ENCODE measurements at regions not wholly inside any gene's neighbourhood (a gene's known extent, or its start where the extent isn't known, plus 50 kb on each side); places are given as distances from the start of the nearest gene placed in this dataset.
A peak's percentile ranks its signal among the peaks of the same experiment; 100 is the strongest.

DNA sequence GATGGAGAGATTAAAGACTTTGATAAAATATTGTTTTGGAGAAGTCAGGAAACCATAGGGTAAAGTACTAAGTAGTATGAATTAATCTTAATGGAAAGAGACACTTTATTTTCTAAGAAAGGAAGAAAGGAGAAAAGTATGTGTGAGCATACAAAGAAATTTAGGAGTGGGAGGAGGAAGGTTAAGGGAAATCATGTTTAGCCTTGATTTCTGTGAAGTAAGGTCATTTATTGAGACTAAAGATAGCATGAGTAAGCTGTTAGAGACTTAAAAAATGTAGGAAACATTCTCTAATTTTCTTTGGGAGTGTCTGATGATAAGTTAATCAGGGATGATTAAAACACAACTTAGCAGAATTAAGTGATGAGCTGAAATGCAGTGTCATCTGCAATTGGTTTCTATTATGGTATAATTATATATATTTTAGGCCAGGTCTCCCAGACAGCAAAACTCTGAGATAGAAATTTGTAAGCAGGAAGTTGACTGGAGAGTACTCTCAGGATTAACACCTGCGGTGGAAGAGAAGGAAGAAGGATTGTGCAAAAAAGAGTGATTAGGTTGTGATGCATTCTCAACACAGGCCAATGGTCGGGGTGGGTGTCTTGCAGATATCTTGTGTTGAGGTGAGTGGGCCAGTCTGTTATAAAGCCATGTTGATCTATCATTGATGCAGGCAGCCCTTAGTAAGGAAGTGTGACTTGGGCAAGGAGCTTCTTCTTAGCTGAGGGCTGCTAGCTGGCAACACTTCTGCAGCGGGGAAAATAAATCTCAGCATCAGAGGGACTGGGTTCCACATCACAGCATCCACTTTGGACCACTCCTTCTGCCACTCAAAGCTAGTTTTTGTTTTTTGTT lies 256.2 kb downstream of the AEBP2 start:
- Histone ChIP-seq H3K9ac (ENCODE audit: insufficient read length) (no peak overlapping the region), H3K9me3 (ENCODE audit: low read depth, low read length) (no peaks in the 10 kb centered on the region), H3K36me3 (ENCODE audit: insufficient read depth, low read length) (no peaks in the 10 kb centered on the region), H3K4me3 (no peak overlapping the region), H3K27ac (peak overlapping the region; percentile 18; the same call in 1 of the 2 replicates)
- no peak for DNase-seq (ENCODE audit: low read depth, low spot score)
- TF ChIP-seq POLR2AphosphoS5 (IDR thresholded peaks at IDR 0.05; ENCODE audit: borderline replicate concordance, low read depth, low read length): no peak
- no peak for TF ChIP-seq EZH2 (IDR thresholded peaks at IDR 0.05)
- TF ChIP-seq FOXP2 (optimal IDR thresholded peaks at IDR 0.05; ENCODE audit: control extremely low read depth, extremely low read length, insufficient read depth): no peak

DNA sequence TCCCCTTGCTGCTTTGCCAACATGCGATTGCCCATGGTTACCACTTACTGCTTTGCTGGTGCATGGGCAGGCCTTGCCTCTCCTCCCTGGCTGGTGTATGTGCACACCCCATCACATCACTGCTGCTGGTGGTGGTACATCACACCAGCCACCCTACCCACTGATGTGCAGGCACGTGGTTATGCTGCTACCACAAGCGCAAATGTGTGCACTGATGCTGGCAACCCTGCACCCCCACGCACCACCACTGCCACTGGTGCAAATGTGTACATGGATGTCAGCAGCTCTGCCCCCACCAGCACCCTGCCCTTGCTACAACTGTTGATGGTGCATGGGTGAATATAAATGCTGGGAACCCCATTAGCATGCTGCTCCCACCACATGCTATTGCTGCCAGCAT lies 261.7 kb downstream of the AEBP2 start:
- no peak for DNase-seq (ENCODE audit: low read depth, low spot score)
- Histone ChIP-seq H3K9ac (ENCODE audit: insufficient read length) (no peak overlapping the region), H3K9me3 (ENCODE audit: low read depth, low read length) (no peaks in the 10 kb centered on the region; the same call in 1 of the 2 replicates), H3K27ac (no peak overlapping the region), H3K36me3 (ENCODE audit: insufficient read depth, low read length) (no peaks in the 10 kb centered on the region), H3K4me3 (no peak overlapping the region)
- TF ChIP-seq POLR2AphosphoS5 (IDR thresholded peaks at IDR 0.05; ENCODE audit: borderline replicate concordance, low read depth, low read length) (no peak), FOXP2 (optimal IDR thresholded peaks at IDR 0.05; ENCODE audit: control extremely low read depth, extremely low read length, insufficient read depth) (no peak), EZH2 (IDR thresholded peaks at IDR 0.05) (no peak)

DNA sequence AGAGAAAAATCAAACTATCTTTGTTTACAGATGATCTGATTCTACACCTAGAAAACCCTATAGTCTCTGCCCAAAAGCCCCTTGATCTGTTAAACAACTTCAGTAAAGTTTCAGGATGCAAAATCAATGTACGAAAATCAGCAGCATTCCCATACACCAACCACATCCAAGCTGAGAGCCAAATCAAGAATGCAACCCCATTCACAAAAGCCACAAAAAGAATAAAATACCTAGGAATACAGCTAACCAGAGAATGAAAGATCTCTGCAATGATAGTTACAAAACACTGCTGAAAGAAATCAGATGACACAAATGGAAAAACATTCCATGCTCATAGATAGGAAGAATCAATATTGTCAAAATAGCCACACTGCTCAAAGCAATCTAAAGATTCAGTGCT lies 265.7 kb downstream of the AEBP2 start:
- H3K9ac ChIP-seq (ENCODE audit: insufficient read length): no peak overlapping the region
- DNase-seq (ENCODE audit: low read depth, low spot score): no peak
- H3K36me3 ChIP-seq (ENCODE audit: insufficient read depth, low read length): no peaks in the 10 kb centered on the region
- H3K27ac ChIP-seq: no peak overlapping the region
- no peaks in the 10 kb centered on the region; the same call in 1 of the 2 replicates for H3K9me3 ChIP-seq (ENCODE audit: low read depth, low read length)
- H3K4me3 ChIP-seq: no peak overlapping the region
- no peak for TF ChIP-seq FOXP2 (optimal IDR thresholded peaks at IDR 0.05; ENCODE audit: control extremely low read depth, extremely low read length, insufficient read depth)
- TF ChIP-seq POLR2AphosphoS5 (IDR thresholded peaks at IDR 0.05; ENCODE audit: borderline replicate concordance, low read depth, low read length): no peak
- TF ChIP-seq EZH2 (IDR thresholded peaks at IDR 0.05): no peak

DNA sequence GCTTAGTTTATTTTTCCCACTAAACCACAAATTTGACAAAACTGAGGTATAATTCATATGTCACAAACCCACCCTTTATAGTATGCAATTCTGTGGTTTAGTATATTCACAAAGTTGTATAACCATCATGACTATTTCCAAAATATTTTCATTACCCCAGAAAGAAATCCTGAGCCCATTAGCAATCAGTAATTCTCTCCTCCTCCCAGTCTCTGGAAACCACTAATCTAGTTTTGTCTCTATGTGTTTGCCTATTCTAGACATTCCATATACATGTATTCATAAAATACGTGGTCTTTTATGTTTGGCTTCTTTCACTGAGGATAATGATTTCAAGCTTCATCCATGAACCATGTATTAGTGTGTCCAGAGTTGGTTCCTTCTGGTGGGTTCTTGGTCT lies 267.6 kb downstream of the AEBP2 start:
- no peak overlapping the region for H3K4me3 ChIP-seq
- no peak overlapping the region for H3K27ac ChIP-seq
- H3K36me3 ChIP-seq (ENCODE audit: insufficient read depth, low read length): no peaks in the 10 kb centered on the region
- H3K9me3 ChIP-seq (ENCODE audit: low read depth, low read length): no peaks in the 10 kb centered on the region; the same call in 1 of the 2 replicates
- no peak overlapping the region for H3K9ac ChIP-seq (ENCODE audit: insufficient read length)
- TF ChIP-seq POLR2AphosphoS5 (IDR thresholded peaks at IDR 0.05; ENCODE audit: borderline replicate concordance, low read depth, low read length) (no peak), EZH2 (IDR thresholded peaks at IDR 0.05) (no peak), FOXP2 (optimal IDR thresholded peaks at IDR 0.05; ENCODE audit: control extremely low read depth, extremely low read length, insufficient read depth) (no peak)
- no peak for DNase-seq (ENCODE audit: low read depth, low spot score)

DNA sequence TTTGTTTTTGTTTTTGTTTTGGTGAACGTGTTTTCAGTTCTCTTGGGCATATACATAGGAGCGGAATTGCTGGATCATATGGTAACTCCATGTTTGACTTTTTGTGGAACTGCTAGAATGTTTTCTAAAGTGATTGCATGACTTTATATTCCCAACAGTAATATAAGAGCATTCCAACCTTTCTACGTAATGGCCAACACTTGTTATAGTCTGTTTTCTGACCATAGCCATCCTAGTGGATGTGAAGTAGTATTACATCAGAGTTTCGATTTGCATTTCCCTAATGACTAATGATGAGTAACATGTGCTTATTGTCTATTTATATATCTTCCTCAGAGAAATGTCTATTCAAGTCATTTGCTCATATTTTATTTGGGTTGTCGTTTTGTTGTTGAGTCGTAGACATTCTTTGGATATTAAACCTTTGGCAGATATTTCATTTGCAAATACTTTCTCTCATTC lies 268.7 kb downstream of the AEBP2 start:
- H3K27ac ChIP-seq: no peak overlapping the region
- no peaks in the 10 kb centered on the region; the same call in 1 of the 2 replicates for H3K9me3 ChIP-seq (ENCODE audit: low read depth, low read length)
- DNase-seq (ENCODE audit: low read depth, low spot score): no peak
- no peak overlapping the region for H3K9ac ChIP-seq (ENCODE audit: insufficient read length)
- no peak overlapping the region for H3K4me3 ChIP-seq
- no peaks in the 10 kb centered on the region for H3K36me3 ChIP-seq (ENCODE audit: insufficient read depth, low read length)
- TF ChIP-seq POLR2AphosphoS5 (IDR thresholded peaks at IDR 0.05; ENCODE audit: borderline replicate concordance, low read depth, low read length): no peak
- no peak for TF ChIP-seq EZH2 (IDR thresholded peaks at IDR 0.05)
- no peak for TF ChIP-seq FOXP2 (optimal IDR thresholded peaks at IDR 0.05; ENCODE audit: control extremely low read depth, extremely low read length, insufficient read depth)

DNA sequence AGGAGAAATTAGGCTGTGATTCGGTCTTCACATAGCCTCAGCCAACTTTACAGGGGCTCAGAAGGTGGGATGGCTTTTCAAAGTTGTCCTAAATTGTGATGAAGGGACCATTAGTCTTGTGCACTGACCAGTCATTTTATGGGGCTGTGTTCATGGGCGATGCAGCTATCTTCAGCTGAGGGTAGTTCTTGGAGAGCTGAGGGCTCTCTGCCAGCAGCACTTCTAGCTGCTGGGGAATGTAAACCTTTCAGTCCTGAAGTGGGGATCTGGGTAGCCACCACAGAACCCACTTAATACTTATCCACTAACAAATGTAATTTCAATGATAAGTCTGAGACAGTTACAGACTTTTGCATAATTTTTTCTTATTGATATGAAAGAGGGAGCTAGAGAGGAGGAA lies 270.6 kb downstream of the AEBP2 start:
- H3K36me3 ChIP-seq (ENCODE audit: insufficient read depth, low read length): no peaks in the 10 kb centered on the region

DNA sequence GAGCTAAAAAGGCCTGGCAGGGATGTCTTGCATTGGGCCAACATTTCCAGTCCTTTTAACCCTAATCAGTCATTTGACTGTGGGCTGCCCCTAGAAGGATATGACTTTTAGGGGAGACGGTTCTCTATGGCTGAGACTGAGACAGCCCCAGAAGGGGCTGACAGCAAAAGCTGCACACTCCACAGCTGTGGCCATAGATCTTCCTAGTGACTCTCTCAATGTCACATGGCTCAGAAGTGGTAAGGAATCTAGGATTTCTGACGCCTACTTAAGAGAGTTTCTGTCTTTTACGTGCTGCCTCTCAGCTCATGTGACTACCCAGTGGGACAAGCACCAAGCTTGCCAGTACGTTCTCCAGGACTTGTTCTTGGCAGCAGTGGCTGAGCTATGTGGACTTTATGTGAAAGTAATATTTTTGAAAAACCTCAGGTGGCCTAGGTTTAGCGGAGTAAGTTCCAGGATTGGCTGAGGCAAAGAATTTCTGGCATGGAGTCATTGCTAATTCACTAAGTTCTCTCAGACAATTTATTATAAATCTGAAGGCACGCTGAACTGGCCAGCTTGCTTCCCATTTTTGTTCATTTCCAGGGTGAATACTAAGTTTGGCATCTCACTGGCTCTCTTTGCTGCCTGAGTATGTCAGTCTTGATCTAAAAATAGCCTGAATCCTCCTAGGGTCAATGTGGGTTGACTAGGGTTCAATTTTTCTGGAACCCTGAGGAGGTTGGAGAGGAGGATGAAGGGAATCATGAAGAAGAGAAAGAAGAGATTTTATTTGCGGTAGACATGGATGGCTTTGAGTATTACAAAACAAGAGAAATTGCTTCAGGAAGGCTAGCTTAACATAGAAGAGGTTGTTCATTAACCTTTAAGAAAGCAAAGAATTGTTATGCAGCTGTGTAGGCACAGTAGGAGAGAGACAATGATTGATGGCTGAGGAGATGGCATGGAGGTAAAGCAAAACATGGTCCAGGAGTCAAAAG lies 271.8 kb downstream of the AEBP2 start:
- no peaks in the 10 kb centered on the region for H3K36me3 ChIP-seq (ENCODE audit: insufficient read depth, low read length)
- H3K27ac ChIP-seq: no peak overlapping the region
- TF ChIP-seq POLR2AphosphoS5 (IDR thresholded peaks at IDR 0.05; ENCODE audit: borderline replicate concordance, low read depth, low read length) (no peak), FOXP2 (optimal IDR thresholded peaks at IDR 0.05; ENCODE audit: control extremely low read depth, extremely low read length, insufficient read depth) (no peak), EZH2 (IDR thresholded peaks at IDR 0.05) (no peak)
- no peak overlapping the region for H3K9ac ChIP-seq (ENCODE audit: insufficient read length)
- no peak overlapping the region for H3K4me3 ChIP-seq
- H3K9me3 ChIP-seq (ENCODE audit: low read depth, low read length): no peaks in the 10 kb centered on the region
- no peak for DNase-seq (ENCODE audit: low read depth, low spot score)

More for the DNA sequence above, 270.6 kb downstream of the AEBP2 start:
- Histone ChIP-seq H3K4me3 (no peak overlapping the region), H3K9ac (ENCODE audit: insufficient read length) (no peak overlapping the region), H3K27ac (no peak overlapping the region), H3K9me3 (ENCODE audit: low read depth, low read length) (no peaks in the 10 kb centered on the region)
- TF ChIP-seq POLR2AphosphoS5 (IDR thresholded peaks at IDR 0.05; ENCODE audit: borderline replicate concordance, low read depth, low read length) (no peak), EZH2 (IDR thresholded peaks at IDR 0.05) (no peak), FOXP2 (optimal IDR thresholded peaks at IDR 0.05; ENCODE audit: control extremely low read depth, extremely low read length, insufficient read depth) (no peak)
- DNase-seq (ENCODE audit: low read depth, low spot score): no peak

DNA sequence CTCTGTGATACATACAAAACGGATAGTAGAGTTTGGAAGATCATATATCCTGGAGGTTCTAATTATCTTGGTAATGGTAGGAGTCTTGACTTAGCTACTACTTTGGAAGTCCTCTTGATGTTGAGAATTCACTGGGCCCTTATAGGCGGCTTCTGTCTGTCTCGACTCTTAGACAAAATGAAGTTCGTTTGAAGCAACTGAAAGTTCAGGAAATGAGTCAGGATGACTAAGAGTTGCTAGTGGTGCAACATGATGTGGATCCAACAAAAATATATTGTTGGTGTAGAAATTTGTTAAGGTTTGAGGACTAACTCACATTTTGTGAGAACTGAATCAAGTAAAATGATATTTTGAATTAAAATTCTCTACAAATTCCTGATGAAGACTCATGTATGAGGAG lies 272.7 kb downstream of the AEBP2 start:
- Histone ChIP-seq H3K4me3 (no peak overlapping the region), H3K36me3 (ENCODE audit: insufficient read depth, low read length) (no peaks in the 10 kb centered on the region), H3K9me3 (ENCODE audit: low read depth, low read length) (no peaks in the 10 kb centered on the region), H3K9ac (ENCODE audit: insufficient read length) (no peak overlapping the region), H3K27ac (no peak overlapping the region)
- no peak for DNase-seq (ENCODE audit: low read depth, low spot score)
- TF ChIP-seq POLR2AphosphoS5 (IDR thresholded peaks at IDR 0.05; ENCODE audit: borderline replicate concordance, low read depth, low read length) (no peak), EZH2 (IDR thresholded peaks at IDR 0.05) (no peak), FOXP2 (optimal IDR thresholded peaks at IDR 0.05; ENCODE audit: control extremely low read depth, extremely low read length, insufficient read depth) (no peak)
